ENCODE measurements at regions not wholly inside any gene's neighbourhood (a gene's known extent, or its start where the extent isn't known, plus 50 kb on each side); places are given as distances from the start of the nearest gene placed in this dataset.
A peak's percentile ranks its signal among the peaks of the same experiment; 100 is the strongest.
"Not testable (repeated sequence)": the region's sequence is repeated elsewhere in the genome, so short reads cannot be mapped to it uniquely, and the experiment has no call there.

- no peak overlapping the region for H3K4me3 ChIP-seq (ENCODE audit: extremely low read depth, insufficient read depth, low read length, poor library complexity, severe bottlenecking)
- H3K27ac ChIP-seq (ENCODE audit: low read depth, low read length, severe bottlenecking), result no peak overlapping the region
- WGBS, 2 experiments (ENCODE audit: insufficient coverage in 2 of 2), result no CpG with 5 or more reads among the region's 3 CpGs
- H3K36me3 ChIP-seq (ENCODE audit: control insufficient read depth, insufficient read depth, low read length), result no peaks in the 10 kb centered on the region
- H3K4me1 ChIP-seq (ENCODE audit: control insufficient read depth, insufficient read depth, low read length, poor library complexity, severe bottlenecking), result no peaks in the 10 kb centered on the region
- no peaks in the 10 kb centered on the region for H3K9me3 ChIP-seq (ENCODE audit: control insufficient read depth, low read length)
Measured at GRCh38 chr3:87558492-87558891, 282.1 kb upstream of the POU1F1 start.

- no CpG with 5 or more reads among the region's 1 CpG for WGBS, 2 experiments (ENCODE audit: insufficient coverage in 2 of 2)
- Histone ChIP-seq H3K27ac (ENCODE audit: low read depth, low read length, severe bottlenecking) (no peak overlapping the region), H3K9me3 (ENCODE audit: control insufficient read depth, low read length) (no peaks in the 10 kb centered on the region), H3K4me1 (ENCODE audit: control insufficient read depth, insufficient read depth, low read length, poor library complexity, severe bottlenecking) (no peaks in the 10 kb centered on the region), H3K36me3 (ENCODE audit: control insufficient read depth, insufficient read depth, low read length) (no peaks in the 10 kb centered on the region), H3K4me3 (ENCODE audit: extremely low read depth, insufficient read depth, low read length, poor library complexity, severe bottlenecking) (no peak overlapping the region)
Measured at GRCh38 chr3:87555290-87555689, 278.9 kb upstream of the POU1F1 start.

- Histone ChIP-seq H3K27ac (ENCODE audit: low read depth, low read length, severe bottlenecking) (no peak overlapping the region), H3K4me3 (ENCODE audit: extremely low read depth, insufficient read depth, low read length, poor library complexity, severe bottlenecking) (no peak overlapping the region), H3K4me1 (ENCODE audit: control insufficient read depth, insufficient read depth, low read length, poor library complexity, severe bottlenecking) (no peaks in the 10 kb centered on the region), H3K9me3 (ENCODE audit: control insufficient read depth, low read length) (no peaks in the 10 kb centered on the region), H3K36me3 (ENCODE audit: control insufficient read depth, insufficient read depth, low read length) (no peaks in the 10 kb centered on the region)
- no CpG with 5 or more reads among the region's 3 CpGs for WGBS, 2 experiments (ENCODE audit: insufficient coverage in 2 of 2)
Measured at GRCh38 chr3:87553058-87553457, 276.7 kb upstream of the POU1F1 start.

GRCh38 chr3:87550892-87551291, 274.5 kb upstream of the POU1F1 start:
- Histone ChIP-seq H3K36me3 (ENCODE audit: control insufficient read depth, insufficient read depth, low read length) (no peaks in the 10 kb centered on the region), H3K4me1 (ENCODE audit: control insufficient read depth, insufficient read depth, low read length, poor library complexity, severe bottlenecking) (no peaks in the 10 kb centered on the region), H3K4me3 (ENCODE audit: extremely low read depth, insufficient read depth, low read length, poor library complexity, severe bottlenecking) (no peak overlapping the region), H3K9me3 (ENCODE audit: control insufficient read depth, low read length) (no peaks in the 10 kb centered on the region), H3K27ac (ENCODE audit: low read depth, low read length, severe bottlenecking) (no peak overlapping the region)
- 82 to 100% methylated on average over 2 of the region's 3 CpGs for WGBS, 2 experiments (ENCODE audit: insufficient coverage in 2 of 2)

- Histone ChIP-seq H3K4me1 (ENCODE audit: control insufficient read depth, insufficient read depth, low read length, poor library complexity, severe bottlenecking) (no peaks in the 10 kb centered on the region), H3K4me3 (ENCODE audit: extremely low read depth, insufficient read depth, low read length, poor library complexity, severe bottlenecking) (no peak overlapping the region), H3K36me3 (ENCODE audit: control insufficient read depth, insufficient read depth, low read length) (no peaks in the 10 kb centered on the region), H3K9me3 (ENCODE audit: control insufficient read depth, low read length) (peaks cover 10% of the 10 kb centered on the region), H3K27ac (ENCODE audit: low read depth, low read length, severe bottlenecking) (no peak overlapping the region)
- WGBS, 2 experiments (ENCODE audit: insufficient coverage in 2 of 2), result no CpG with 5 or more reads among the region's 2 CpGs
Measured at GRCh38 chr3:87549208-87549607, 272.8 kb upstream of the POU1F1 start.

GRCh38 chr3:87548271-87548670, 271.9 kb upstream of the POU1F1 start:
- Histone ChIP-seq H3K4me3 (ENCODE audit: extremely low read depth, insufficient read depth, low read length, poor library complexity, severe bottlenecking) (no peak overlapping the region), H3K9me3 (ENCODE audit: control insufficient read depth, low read length) (peaks cover 10% of the 10 kb centered on the region), H3K27ac (ENCODE audit: low read depth, low read length, severe bottlenecking) (no peak overlapping the region), H3K36me3 (ENCODE audit: control insufficient read depth, insufficient read depth, low read length) (no peaks in the 10 kb centered on the region), H3K4me1 (ENCODE audit: control insufficient read depth, insufficient read depth, low read length, poor library complexity, severe bottlenecking) (no peaks in the 10 kb centered on the region)
- WGBS, 2 experiments (ENCODE audit: insufficient coverage in 2 of 2), result 83 to 88% methylated on average over 1 to 2 of the region's 4 CpGs

GRCh38 chr3:87546216-87546615, 269.8 kb upstream of the POU1F1 start:
- Histone ChIP-seq H3K27ac (ENCODE audit: low read depth, low read length, severe bottlenecking) (no peak overlapping the region), H3K4me3 (ENCODE audit: extremely low read depth, insufficient read depth, low read length, poor library complexity, severe bottlenecking) (no peak overlapping the region), H3K4me1 (ENCODE audit: control insufficient read depth, insufficient read depth, low read length, poor library complexity, severe bottlenecking) (no peaks in the 10 kb centered on the region), H3K9me3 (ENCODE audit: control insufficient read depth, low read length) (peaks cover 10% of the 10 kb centered on the region), H3K36me3 (ENCODE audit: control insufficient read depth, insufficient read depth, low read length) (no peaks in the 10 kb centered on the region)
- 86 to 90% methylated on average over 1 to 2 of the region's 5 CpGs for WGBS, 2 experiments (ENCODE audit: insufficient coverage in 2 of 2)

GRCh38 chr3:87543408-87543807, 267.0 kb upstream of the POU1F1 start:
- peak overlapping the region; percentile 33 for H3K27ac ChIP-seq (ENCODE audit: low read depth, low read length, severe bottlenecking)
- not testable (repeated sequence) for H3K4me1 ChIP-seq (ENCODE audit: control insufficient read depth, insufficient read depth, low read length, poor library complexity, severe bottlenecking); H3K36me3 ChIP-seq (ENCODE audit: control insufficient read depth, insufficient read depth, low read length); H3K4me3 ChIP-seq (ENCODE audit: extremely low read depth, insufficient read depth, low read length, poor library complexity, severe bottlenecking)
- H3K9me3 ChIP-seq (ENCODE audit: control insufficient read depth, low read length), result peaks cover 10% of the 10 kb centered on the region
- WGBS, 2 experiments (ENCODE audit: insufficient coverage in 2 of 2), result 71 to 79% methylated on average over 1 to 2 of the region's 2 CpGs

GRCh38 chr3:87541723-87542122, 265.3 kb upstream of the POU1F1 start:
- WGBS, 2 experiments (ENCODE audit: insufficient coverage in 2 of 2), result 89 to 94% methylated on average over 1 to 2 of the region's 3 CpGs

GRCh38 chr3:87538722-87539121, 262.3 kb upstream of the POU1F1 start:
- H3K4me3 ChIP-seq (ENCODE audit: extremely low read depth, insufficient read depth, low read length, poor library complexity, severe bottlenecking); H3K4me1 ChIP-seq (ENCODE audit: control insufficient read depth, insufficient read depth, low read length, poor library complexity, severe bottlenecking); H3K27ac ChIP-seq (ENCODE audit: low read depth, low read length, severe bottlenecking); H3K9me3 ChIP-seq (ENCODE audit: control insufficient read depth, low read length); H3K36me3 ChIP-seq (ENCODE audit: control insufficient read depth, insufficient read depth, low read length): not testable (repeated sequence)
- WGBS, 2 experiments (ENCODE audit: insufficient coverage in 2 of 2), result 87 to 100% methylated on average over 2 to 3 of the region's 5 CpGs

More at GRCh38 chr3:87541723-87542122, 265.3 kb upstream of the POU1F1 start:
- Histone ChIP-seq H3K36me3 (ENCODE audit: control insufficient read depth, insufficient read depth, low read length) (no peaks in the 10 kb centered on the region), H3K4me1 (ENCODE audit: control insufficient read depth, insufficient read depth, low read length, poor library complexity, severe bottlenecking) (no peaks in the 10 kb centered on the region), H3K4me3 (ENCODE audit: extremely low read depth, insufficient read depth, low read length, poor library complexity, severe bottlenecking) (no peak overlapping the region), H3K9me3 (ENCODE audit: control insufficient read depth, low read length) (peaks cover 10% of the 10 kb centered on the region), H3K27ac (ENCODE audit: low read depth, low read length, severe bottlenecking) (no peak overlapping the region)

- Histone ChIP-seq H3K36me3 (ENCODE audit: control insufficient read depth, insufficient read depth, low read length) (no peaks in the 10 kb centered on the region), H3K4me3 (ENCODE audit: extremely low read depth, insufficient read depth, low read length, poor library complexity, severe bottlenecking) (no peak overlapping the region), H3K9me3 (ENCODE audit: control insufficient read depth, low read length) (no peaks in the 10 kb centered on the region), H3K4me1 (ENCODE audit: control insufficient read depth, insufficient read depth, low read length, poor library complexity, severe bottlenecking) (no peaks in the 10 kb centered on the region), H3K27ac (ENCODE audit: low read depth, low read length, severe bottlenecking) (no peak overlapping the region)
- WGBS, 2 experiments (ENCODE audit: insufficient coverage in 2 of 2), result 62 to 76% methylated on average over 5 to 7 of the region's 11 CpGs
Measured at GRCh38 chr3:87509401-87509800, 233.0 kb upstream of the POU1F1 start.
